GM21447 (cell line): ENCODE measurements at regions not wholly inside any gene's neighbourhood (a gene's known extent, or its start where the extent isn't known, plus 50 kb on each side); places are given as distances from the start of the nearest gene placed in this dataset.

Source experiments
- ATAC-seq: cut with Tn5 transposase; IDR thresholded peaks from one replicate; pipeline ENCODE4 v1.9.1; 2021; ENCODE audit not compliant: unreplicated experiment

DNA sequence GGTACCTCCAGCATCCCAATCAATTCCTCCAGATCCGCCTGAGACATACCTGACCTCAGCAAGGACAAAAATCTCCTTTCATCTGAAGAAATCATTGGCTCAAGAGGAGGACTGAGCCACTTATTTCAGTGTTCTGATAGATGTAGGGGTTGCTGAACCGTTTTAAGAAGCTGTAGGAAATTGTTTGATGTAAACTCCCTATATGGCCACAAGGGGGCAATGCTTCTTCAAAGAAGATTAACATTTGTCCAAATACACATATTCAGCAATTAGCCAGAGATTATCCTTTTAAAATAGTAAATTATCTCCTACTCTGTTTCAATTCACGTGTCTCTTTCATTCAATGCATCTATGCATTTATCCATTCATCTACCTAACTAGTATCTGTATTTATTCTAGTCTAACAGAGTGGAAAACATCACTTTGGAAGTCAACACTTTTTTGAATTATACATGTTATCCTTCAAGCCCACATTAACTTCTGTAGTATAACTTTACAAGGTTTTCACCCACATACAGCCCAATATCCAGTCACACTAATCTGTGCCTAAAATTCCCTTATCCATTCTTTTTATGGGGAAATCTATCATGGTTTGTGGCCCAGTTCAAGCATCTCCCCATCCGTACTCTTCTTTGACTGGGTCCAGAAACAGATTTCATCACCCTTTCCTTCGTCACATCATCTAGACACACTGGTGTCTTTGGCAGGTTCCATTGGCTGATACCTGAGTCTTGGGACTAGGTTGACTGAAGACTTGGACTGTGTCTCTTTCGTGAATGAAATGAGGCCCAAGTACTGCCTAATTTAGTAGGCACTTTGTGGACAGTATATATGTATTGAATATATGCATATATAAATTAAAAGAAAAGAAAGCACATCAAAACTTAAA lies 411.0 kb upstream of the OR4E1 start:
- ATAC-seq = no peak

DNA sequence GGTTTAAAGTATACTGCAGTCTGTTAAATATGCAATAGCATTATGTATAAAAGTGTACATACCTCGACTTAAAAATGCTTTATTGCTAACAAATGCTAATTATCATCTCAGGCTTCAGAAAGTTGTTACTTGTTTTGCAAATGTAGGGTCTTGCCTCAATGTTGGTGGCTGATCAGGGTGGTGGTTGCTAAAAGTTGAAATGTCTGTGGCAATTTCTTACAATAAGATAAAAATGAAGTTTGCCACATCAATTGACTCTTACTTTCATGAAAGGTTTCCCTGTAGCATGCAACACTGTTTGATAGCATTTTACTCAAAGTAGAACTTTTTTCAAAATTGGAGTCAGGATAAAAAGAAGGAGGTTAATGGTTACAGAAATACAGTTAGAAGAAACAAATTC lies 407.7 kb upstream of the OR4E1 start:
- no peak for ATAC-seq

DNA sequence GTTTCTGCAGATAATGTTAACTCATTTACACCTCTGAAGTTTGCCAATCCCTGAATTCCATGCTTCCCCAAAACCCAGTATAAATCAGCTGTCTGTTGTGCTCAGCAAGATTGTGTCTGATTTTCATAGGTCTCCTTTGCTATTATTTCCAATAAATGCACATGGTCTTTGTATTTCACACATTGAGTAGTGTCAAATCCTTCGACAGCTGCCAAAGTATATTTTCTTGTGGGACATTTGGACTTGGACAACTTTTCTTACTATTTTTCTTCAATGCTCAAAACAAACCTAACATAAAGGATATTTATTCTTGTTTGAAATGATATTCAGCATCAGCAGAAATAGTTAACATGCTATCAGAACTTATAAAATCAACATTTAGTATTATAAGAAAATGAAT lies 406.1 kb upstream of the OR4E1 start:
- no peak for ATAC-seq

DNA sequence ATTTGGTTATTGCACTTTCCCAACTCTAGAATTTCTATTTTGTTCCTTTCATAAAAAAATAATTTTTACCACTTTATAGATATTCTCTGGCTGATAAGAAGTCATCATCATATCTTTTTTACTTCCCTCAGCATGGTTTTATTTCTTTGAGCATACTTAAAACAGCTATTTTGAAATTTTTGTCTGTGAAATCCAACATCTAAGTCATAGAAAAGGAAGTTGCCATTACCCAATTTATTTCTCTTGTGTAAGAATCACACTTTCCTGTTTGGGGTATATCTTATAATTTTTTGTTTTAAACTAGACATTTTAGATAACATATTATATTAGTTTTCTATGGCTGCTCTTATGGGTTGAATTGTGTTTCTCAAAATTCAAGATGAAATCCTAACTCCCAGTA lies 400.2 kb upstream of the OR4E1 start:
- no peak for ATAC-seq

DNA sequence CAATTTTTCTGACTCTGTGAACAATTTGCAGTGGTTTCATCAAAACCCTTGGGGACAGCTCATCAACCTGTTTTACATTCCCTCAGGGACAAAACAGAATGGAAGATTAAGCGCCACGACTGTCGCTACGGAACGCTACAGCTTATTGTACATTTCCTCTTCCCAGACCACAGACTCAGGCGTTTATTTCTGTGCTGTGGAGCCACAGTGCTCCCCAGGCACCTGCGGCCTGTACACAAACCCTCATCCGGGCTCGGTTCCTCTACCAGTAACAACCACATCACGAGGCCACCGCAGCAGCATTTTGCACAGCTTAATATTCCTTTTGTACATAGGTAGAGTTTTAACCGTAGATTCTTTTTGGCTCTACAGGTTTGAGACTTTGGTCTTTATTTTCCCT lies 397.4 kb upstream of the OR4E1 start:
- ATAC-seq = peak; percentile 96

GRCh38 chr14:22070119-22070982 lies 396.7 kb upstream of the OR4E1 start:
- ATAC-seq = peak; percentile 42

DNA sequence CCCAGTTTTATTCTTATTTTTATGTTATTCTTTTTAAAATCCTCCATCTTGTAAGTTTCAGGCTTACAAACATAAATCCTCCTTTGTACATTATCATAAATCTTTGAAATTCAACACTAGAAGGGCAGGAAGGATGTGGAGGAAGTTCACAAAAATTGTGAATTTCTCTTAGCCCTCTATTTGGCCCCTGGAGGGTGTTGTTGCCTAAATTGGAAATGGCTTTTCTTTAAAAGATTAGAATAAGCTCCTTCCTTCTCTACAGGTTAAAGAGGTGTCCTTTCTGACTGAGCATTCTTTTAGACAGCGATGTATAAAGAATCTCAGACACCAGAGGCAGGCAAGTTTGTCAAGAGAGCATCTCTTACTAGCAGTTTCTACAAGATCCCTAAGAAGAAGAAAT lies 391.7 kb upstream of the OR4E1 start:
- ATAC-seq = no peak

DNA sequence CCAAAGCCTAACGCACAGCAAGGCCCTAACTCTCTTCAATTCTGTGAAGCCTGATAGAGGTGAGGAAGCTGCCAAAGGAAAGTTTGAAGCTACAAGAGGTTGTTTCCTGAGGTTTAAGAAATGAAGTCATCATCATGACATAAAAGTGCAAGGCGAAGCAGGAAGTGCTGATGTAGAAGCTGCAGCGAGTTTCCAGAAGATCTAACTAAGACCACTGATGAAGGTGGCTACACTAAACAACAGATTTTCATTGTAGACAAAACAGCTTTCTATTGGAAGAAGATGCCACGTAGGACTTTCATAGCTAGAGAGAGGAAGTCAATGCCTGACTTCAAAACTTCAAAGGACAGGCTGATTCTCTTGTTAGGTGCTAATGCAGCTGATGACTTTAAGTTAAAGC lies 385.6 kb upstream of the OR4E1 start:
- no peak for ATAC-seq

GRCh38 chr14:22052795-22053194 lies 379.2 kb upstream of the OR4E1 start:
- no peak for ATAC-seq

GRCh38 chr14:22047115-22047514 lies 373.5 kb upstream of the OR4E1 start:
- peak; percentile 60 for ATAC-seq

GRCh38 chr14:22046063-22046462 lies 372.4 kb upstream of the OR4E1 start:
- ATAC-seq = no peak

- no peak for ATAC-seq
These were observed 370.6 kb upstream of the OR4E1 start for GRCh38 chr14:22044193-22044592.

GRCh38 chr14:22040781-22041125 lies 367.1 kb upstream of the OR4E1 start:
- no peak for ATAC-seq

- no peak for ATAC-seq
These were observed 366.5 kb upstream of the OR4E1 start for GRCh38 chr14:22039938-22040780.

DNA sequence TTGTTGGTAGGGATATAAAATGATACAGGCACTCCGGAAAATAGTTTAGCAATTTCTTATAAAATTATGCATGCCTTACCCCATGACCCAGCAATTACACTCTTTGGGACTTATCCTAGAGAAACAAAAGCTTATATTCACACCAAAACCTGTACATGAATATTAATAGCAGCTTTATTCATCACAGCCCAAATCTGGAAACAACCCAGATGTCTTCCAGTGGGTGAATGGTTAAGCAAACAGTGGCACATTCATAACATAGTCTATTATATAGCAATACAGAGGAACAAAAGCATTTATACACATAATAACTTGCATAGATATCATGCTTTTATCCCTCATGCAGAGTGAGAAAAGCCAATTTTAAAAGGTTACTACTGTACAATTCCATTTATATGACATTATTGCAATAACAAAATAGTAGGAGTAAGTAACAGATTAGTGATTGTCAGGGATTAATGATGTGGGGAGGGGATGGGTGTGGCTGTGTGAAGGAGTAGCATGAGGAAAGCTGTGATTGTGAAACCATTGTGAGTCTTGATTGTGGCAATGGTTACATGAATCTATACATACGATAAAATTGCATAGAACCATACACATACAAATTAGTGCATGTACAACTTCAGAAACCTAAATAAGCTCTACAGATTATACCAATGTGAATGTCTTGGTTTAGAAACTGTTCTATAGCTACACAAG lies 363.1 kb upstream of the OR4E1 start:
- no peak for ATAC-seq

DNA sequence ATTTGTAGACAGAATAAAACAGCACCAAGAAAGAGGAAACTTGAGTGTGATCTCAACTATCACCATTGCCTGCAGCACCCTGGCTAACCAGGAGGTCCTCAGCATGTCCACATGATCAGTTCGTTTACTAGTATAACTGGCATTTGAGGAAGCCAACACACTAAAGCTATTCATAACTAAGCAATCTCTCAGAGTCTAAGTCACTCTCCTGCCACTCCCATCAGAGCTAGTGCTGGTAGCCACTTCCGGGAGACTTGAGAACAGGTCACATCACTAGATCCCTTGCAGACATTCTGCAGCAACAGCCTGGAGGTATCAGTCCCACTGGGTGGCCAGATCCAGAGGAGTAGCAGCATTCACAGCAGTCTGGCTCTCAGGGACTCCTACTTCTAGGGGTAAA lies 352.9 kb upstream of the OR4E1 start:
- no peak for ATAC-seq

DNA sequence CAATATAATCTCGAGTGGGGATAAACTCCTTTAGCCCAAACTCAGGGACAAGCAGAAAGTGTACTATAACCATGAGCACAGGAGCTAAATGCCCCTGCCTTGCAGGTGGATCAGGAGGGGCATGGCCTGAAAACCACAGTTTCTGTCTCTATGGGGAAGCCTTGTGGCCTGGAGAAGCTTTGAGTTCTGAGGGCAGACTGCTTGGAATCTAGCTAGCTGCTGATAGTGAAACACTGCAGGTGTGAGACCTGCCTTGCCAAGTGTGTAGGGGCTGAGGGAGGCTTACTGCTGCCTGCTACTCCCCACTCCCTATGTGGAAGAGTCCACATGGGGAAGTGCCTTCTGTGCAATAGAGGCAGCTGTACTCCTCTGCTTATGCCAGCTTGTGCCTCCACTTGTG lies 352.3 kb upstream of the OR4E1 start:
- no peak for ATAC-seq

DNA sequence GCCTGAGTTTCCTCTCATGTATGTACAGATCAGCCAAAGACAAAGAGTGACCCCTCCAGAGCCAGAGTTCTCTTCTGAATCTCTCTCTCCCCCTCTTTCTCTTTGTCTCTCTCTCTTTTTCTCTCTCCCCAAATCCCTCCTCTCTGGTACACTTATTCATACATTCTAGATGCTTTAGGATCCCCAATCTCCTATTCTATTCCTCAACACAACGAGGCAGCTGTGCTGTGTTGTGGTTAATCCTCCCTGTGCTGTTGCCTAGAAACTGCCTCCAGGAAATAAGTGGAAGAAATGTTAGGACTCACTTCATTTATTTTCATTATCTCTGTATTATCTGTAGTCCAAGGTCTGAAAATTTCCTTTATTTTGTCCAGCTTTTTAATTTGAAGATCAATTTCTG lies 350.5 kb upstream of the OR4E1 start:
- no peak for ATAC-seq

GRCh38 chr14:22018890-22019289 lies 345.3 kb upstream of the OR4E1 start:
- ATAC-seq = no peak

DNA sequence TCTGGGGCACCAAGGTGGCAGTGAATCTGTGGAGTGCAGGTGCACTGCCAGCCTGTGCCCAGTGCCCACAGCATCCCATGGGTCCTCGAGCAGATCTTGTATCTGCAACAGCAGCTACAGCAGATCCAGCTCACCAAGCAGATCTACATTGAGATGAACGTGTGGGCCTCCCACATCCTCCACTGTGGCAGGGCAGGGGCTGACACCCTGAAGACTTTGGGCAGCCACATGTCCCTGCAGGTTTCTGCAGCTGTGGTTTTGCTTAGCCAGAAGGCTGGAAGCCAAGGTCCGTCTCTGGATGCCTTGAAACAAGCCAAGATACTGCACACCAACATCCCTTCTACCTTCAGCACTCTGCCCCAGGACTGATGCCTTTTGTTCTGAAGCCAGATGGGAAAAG lies 338.8 kb upstream of the OR4E1 start:
- ATAC-seq = no peak

DNA sequence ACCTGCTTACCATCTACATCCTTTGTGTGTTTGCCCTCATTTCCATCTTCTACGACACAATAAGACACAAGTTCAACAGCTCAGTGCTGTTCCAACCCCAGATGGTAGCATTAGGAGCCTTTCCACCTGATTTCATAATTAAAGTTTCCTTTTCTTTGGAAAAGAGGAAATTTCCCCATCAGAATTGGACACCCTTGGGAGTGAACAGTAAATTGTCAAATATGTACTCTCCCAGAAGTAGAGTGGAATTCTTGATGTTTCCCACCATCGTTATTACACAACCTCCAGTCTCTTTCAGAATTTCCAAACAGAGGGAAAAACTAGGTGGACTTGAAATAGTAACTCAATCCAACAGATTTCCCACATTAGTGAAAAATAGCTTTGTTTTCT lies 337.6 kb upstream of the OR4E1 start:
- no peak for ATAC-seq
